B cell (primary cell): ENCODE measurements at regions not wholly inside any gene's neighbourhood (a gene's known extent, or its start where the extent isn't known, plus 50 kb on each side); places are given as distances from the start of the nearest gene placed in this dataset.

ENCODE experiments used
- ATAC-seq: fragments of 200-7000 bp; cut with Tn5 transposase; one replicate; pipeline ENCODE4 v1.10.0; 2021; ENCODE audit warnings: low read depth, mild to moderate bottlenecking, moderate number of reproducible peaks, moderate library complexity
- CTCF ChIA-PET: fragments of 350-600 bp; sonication (Branson Sonifier 250); formaldehyde crosslinking; loops from one replicate; lab custom pipeline; 2021; ENCODE audit warnings: antibody characterized with exemption, inconsistent platforms; lab: Charles Lee
- POLR2A ChIA-PET: fragments of 350-600 bp; sonication (Branson Sonifier 250); formaldehyde crosslinking; loops from one replicate; lab custom pipeline; 2021; ENCODE audit warnings: antibody characterized with exemption; lab: Charles Lee
- DNase-seq: peaks from one replicate; pipeline ENCODE4 v3.0.0; 2013
- H2AFZ ChIP-seq: 2 replicates; pipeline ENCODE4 v1.6.1; 2012; ENCODE audit warnings: mild to moderate bottlenecking, low read depth, low read length; ENCODE audit not compliant: insufficient read depth, poor library complexity, severe bottlenecking
- H3K27ac ChIP-seq, 2 donors: 1 replicate in 1 of 2; 2 replicates in 1 of 2; pipeline ENCODE4 v1.5.1; 2012 to 2013; ENCODE audit warnings: low read length in 2 of 2, mild to moderate bottlenecking in 2 of 2, moderate library complexity in 1 of 2
- H3K27me3 ChIP-seq, 4 experiments: fragments of 200-600 bp in 1 of 4; sonication (generic) in 1 of 4; replicated peaks in 1 of 4; 1 replicate in 2 of 4; 2 replicates in 2 of 4; pipeline versions ENCODE4 v1.6.1 to v1.7.0; 2013 to 2016; ENCODE audit warnings: low read length in 3 of 4, mild to moderate bottlenecking in 2 of 4, mixed read lengths in 1 of 4, moderate library complexity in 1 of 4; ENCODE audit not compliant: insufficient read depth in 4 of 4, control insufficient read depth in 3 of 4; ENCODE audit errors: control extremely low read depth in 1 of 4
- H3K36me3 ChIP-seq, 2 experiments: replicated peaks in 1 of 2; 1 replicate in 1 of 2; 2 replicates in 1 of 2; pipeline versions ENCODE4 v1.6.1 to v1.7.1; 2013; ENCODE audit warnings: low read length in 1 of 2; ENCODE audit not compliant: insufficient read depth in 2 of 2, control insufficient read depth in 1 of 2; ENCODE audit errors: control extremely low read depth in 1 of 2, extremely low read depth in 1 of 2
- H3K4me1 ChIP-seq, 2 donors: fragments of 200-600 bp in 1 of 2; sonication (generic) in 1 of 2; 1 replicate in 1 of 2; 2 replicates in 1 of 2; pipeline versions ENCODE4 v1.5.1 to v1.6.1; 2013 to 2017; ENCODE audit warnings: low read length in 2 of 2; ENCODE audit not compliant: control insufficient read depth in 2 of 2, insufficient read depth in 2 of 2
- H3K4me2 ChIP-seq: replicated peaks from 2 replicates; pipeline ENCODE3; 2012; ENCODE audit warnings: mild to moderate bottlenecking, low read depth, low read length; ENCODE audit not compliant: poor library complexity, severe bottlenecking
- H3K4me3 ChIP-seq, 5 experiments: fragments of 200-600 bp in 1 of 5; sonication (generic) in 1 of 5; 1 replicate in 3 of 5; 2 replicates in 2 of 5; pipeline versions ENCODE4 v1.5.1 to v1.7.0; 2011 to 2016; ENCODE audit warnings: low read length in 4 of 5, mild to moderate bottlenecking in 4 of 5, low read depth in 2 of 5, control low read depth in 1 of 5, moderate library complexity in 1 of 5; ENCODE audit not compliant: insufficient read depth in 1 of 5; ENCODE audit errors: control extremely low read depth in 1 of 5, extremely low read depth in 1 of 5
- H3K79me2 ChIP-seq: fragments of 200-600 bp; sonication (generic); one replicate; pipeline ENCODE4 v1.6.0; 2016; ENCODE audit warnings: low read length; ENCODE audit not compliant: control insufficient read depth, insufficient read depth
- H3K9ac ChIP-seq: fragments of 200-600 bp; sonication (generic); 2 replicates; pipeline ENCODE4 v1.6.1; 2017; ENCODE audit warnings: mild to moderate bottlenecking, low read length, moderate library complexity
- H3K9me3 ChIP-seq, 3 donors: one replicate each; pipeline versions ENCODE4 v1.6.1 to v1.7.1; 2013; ENCODE audit warnings: low read length in 2 of 3; ENCODE audit not compliant: control insufficient read depth in 2 of 3, insufficient read depth in 1 of 3; ENCODE audit errors: control extremely low read depth in 1 of 3
- H4K20me1 ChIP-seq: 2 replicates; pipeline ENCODE4 v1.6.0; 2012; ENCODE audit warnings: mild to moderate bottlenecking, low read length; ENCODE audit not compliant: insufficient read depth, control insufficient read depth, poor library complexity, severe bottlenecking
- H3K27ac Mint-ChIP-seq: one replicate; pipeline ENCODE4 v1.8.0; 2021; ENCODE audit warnings: mixed read lengths
- H3K27me3 Mint-ChIP-seq: one replicate; pipeline ENCODE4 v1.8.0; 2021; ENCODE audit warnings: mixed read lengths
- H3K4me1 Mint-ChIP-seq: one replicate; pipeline ENCODE4 v1.8.0; 2021; ENCODE audit warnings: mixed read lengths
- H3K4me3 Mint-ChIP-seq: one replicate; pipeline ENCODE4 v1.8.0; 2021; ENCODE audit warnings: mixed read lengths
- H3K9me3 Mint-ChIP-seq: one replicate; pipeline ENCODE4 v1.8.0; 2022; ENCODE audit warnings: mixed read lengths; ENCODE audit not compliant: insufficient read depth
- CTCF ChIP-seq: fragments of 200-600 bp; IDR thresholded peaks from one replicate; pipeline ENCODE4 v1.8.0; 2022; ENCODE audit warnings: antibody characterized with exemption, mild to moderate bottlenecking
- EZH2 ChIP-seq: IDR thresholded peaks from 2 replicates; pipeline ENCODE4 v1.6.1; 2012; ENCODE audit warnings: borderline replicate concordance, low read depth, mild to moderate bottlenecking, moderate library complexity, low read length; ENCODE audit not compliant: insufficient read depth, poor library complexity, severe bottlenecking
- WGBS: methylation state at CpG from one replicate; pipeline ENCODE4 v1.1.5; 2013; ENCODE audit warnings: missing lambda C conversion rate; ENCODE audit not compliant: insufficient coverage; 5-methylcytosine and 5-hydroxymethylcytosine counted together
- intact Hi-C: fragments of 100-400 bp; cut with micrococcal nuclease; formaldehyde crosslinking; loops from one replicate; pipeline ENCODE4 v1.10.0; 2022

GRCh38 chr21:15151385-15152103 lies 86.7 kb upstream of the NRIP1 start:
- H3K27ac ChIP-seq = no peak overlapping the region
- CTCF ChIA-PET = interaction anchor here (1.6 kb wide), 1 partner anchor 74 kb away, joined by 3 read pairs; no protein-coding TSS in a partner anchor
- 74% methylated on average over 2 of the region's 4 CpGs for WGBS

More at GRCh38 chr21:15151385-15152103, 86.7 kb upstream of the NRIP1 start:
- Mint-ChIP-seq H3K9me3 (no peaks in the 10 kb centered on the region), H3K4me3 (no peak overlapping the region), H3K27ac (no peak overlapping the region), H3K4me1 (no peaks in the 10 kb centered on the region), H3K27me3 (peaks cover 4% of the 10 kb centered on the region)
- Histone ChIP-seq H3K9me3 (peaks cover 0 to 1% (median 0%) of the 10 kb centered on the region in 3 donors), H2AFZ (no peak overlapping the region), H4K20me1 (no peaks in the 10 kb centered on the region), H3K9ac (no peak overlapping the region), H3K4me3 (no peak overlapping the region), H3K4me2 (no peak overlapping the region), H3K36me3 (no peaks in the 10 kb centered on the region), H3K79me2 (no peaks in the 10 kb centered on the region), H3K4me1 (no peaks in the 10 kb centered on the region), H3K27me3 (no peaks in the 10 kb centered on the region)
- POLR2A ChIA-PET = no interaction called here
- no peak for TF ChIP-seq CTCF
- no peak for TF ChIP-seq EZH2
- DNase-seq (no peak), ATAC-seq (no peak)
- intact Hi-C loops = no loop called here
